HEK293T (cell line): ENCODE measurements at regions not wholly inside any gene's neighbourhood (a gene's known extent, or its start where the extent isn't known, plus 50 kb on each side); places are given as distances from the start of the nearest gene placed in this dataset.

Experiments
- CTCF ChIA-PET: fragments of 350-600 bp; formaldehyde crosslinking; extraction: SDS; loops from one replicate; lab custom pipeline; 2021; ENCODE audit warnings: antibody characterized with exemption, inconsistent platforms; lab: Yijun Ruan, JAX
- POLR2A ChIA-PET: fragments of 350-600 bp; formaldehyde crosslinking; extraction: SDS; loops from one replicate; lab custom pipeline; 2020; ENCODE audit warnings: antibody characterized with exemption, inconsistent platforms; lab: Yijun Ruan, JAX
- DNase-seq: peaks from one replicate; pipeline ENCODE4 v3.0.0; 2012; ENCODE audit warnings: mixed read lengths; ENCODE audit errors: extremely low spot score
- ARNT ChIP-seq: fragments of 450-650 bp; IDR thresholded peaks from 2 replicates; pipeline ENCODE4 v1.6.1; 2017; ENCODE audit warnings: mild to moderate bottlenecking
- BHLHE40 ChIP-seq: fragments of 450-650 bp; IDR thresholded peaks from 2 replicates; pipeline ENCODE4 v1.6.1; 2016; ENCODE audit warnings: mild to moderate bottlenecking, moderate library complexity, borderline replicate concordance
- CTBP1 ChIP-seq: fragments of 450-650 bp; IDR thresholded peaks from 2 replicates; pipeline ENCODE4 v1.6.1; 2016; ENCODE audit warnings: borderline replicate concordance
- ELF4 ChIP-seq: fragments of 450-650 bp; IDR thresholded peaks from 2 replicates; pipeline ENCODE4 v1.6.1; 2017; ENCODE audit warnings: antibody characterized with exemption
- FOXA1 ChIP-seq: fragments of 450-650 bp; IDR thresholded peaks from 2 replicates; pipeline ENCODE4 v1.6.1; 2016; ENCODE audit warnings: mild to moderate bottlenecking
- FOXK2 ChIP-seq: fragments of 450-650 bp; IDR thresholded peaks from 2 replicates; pipeline ENCODE4 v1.6.1; 2016; ENCODE audit warnings: mild to moderate bottlenecking
- FOXM1 ChIP-seq: fragments of 450-650 bp; IDR thresholded peaks from 2 replicates; pipeline ENCODE4 v1.6.1; 2017; ENCODE audit warnings: mild to moderate bottlenecking, borderline replicate concordance
- HDGF ChIP-seq: fragments of 450-650 bp; IDR thresholded peaks from 2 replicates; pipeline ENCODE4 v1.6.1; 2017; ENCODE audit warnings: antibody characterized with exemption, borderline replicate concordance
- L3MBTL2 ChIP-seq: fragments of 450-650 bp; conservative IDR thresholded peaks from 2 replicates; pipeline ENCODE4 v1.6.1; 2016; ENCODE audit warnings: mild to moderate bottlenecking
- LEF1 ChIP-seq: fragments of 450-650 bp; IDR thresholded peaks from 2 replicates; pipeline ENCODE4 v1.6.1; 2017; ENCODE audit warnings: mild to moderate bottlenecking, borderline replicate concordance
- NFRKB ChIP-seq: fragments of 450-650 bp; IDR thresholded peaks from 2 replicates; pipeline ENCODE4 v1.6.1; 2016; ENCODE audit warnings: mild to moderate bottlenecking, moderate library complexity
- PKNOX1 ChIP-seq: fragments of 450-650 bp; IDR thresholded peaks from 2 replicates; pipeline ENCODE4 v1.6.1; 2016
- SP1 ChIP-seq: fragments of 450-650 bp; IDR thresholded peaks from 2 replicates; pipeline ENCODE4 v1.6.1; 2017
- SUZ12 ChIP-seq: fragments of 450-650 bp; IDR thresholded peaks from 2 replicates; pipeline ENCODE4 v1.6.1; 2016; ENCODE audit warnings: mild to moderate bottlenecking
- TARDBP ChIP-seq: fragments of 450-650 bp; IDR thresholded peaks from 2 replicates; pipeline ENCODE4 v1.6.1; 2016
- ZNF384 ChIP-seq: fragments of 450-650 bp; IDR thresholded peaks from 2 replicates; pipeline ENCODE4 v1.6.1; 2016

DNA sequence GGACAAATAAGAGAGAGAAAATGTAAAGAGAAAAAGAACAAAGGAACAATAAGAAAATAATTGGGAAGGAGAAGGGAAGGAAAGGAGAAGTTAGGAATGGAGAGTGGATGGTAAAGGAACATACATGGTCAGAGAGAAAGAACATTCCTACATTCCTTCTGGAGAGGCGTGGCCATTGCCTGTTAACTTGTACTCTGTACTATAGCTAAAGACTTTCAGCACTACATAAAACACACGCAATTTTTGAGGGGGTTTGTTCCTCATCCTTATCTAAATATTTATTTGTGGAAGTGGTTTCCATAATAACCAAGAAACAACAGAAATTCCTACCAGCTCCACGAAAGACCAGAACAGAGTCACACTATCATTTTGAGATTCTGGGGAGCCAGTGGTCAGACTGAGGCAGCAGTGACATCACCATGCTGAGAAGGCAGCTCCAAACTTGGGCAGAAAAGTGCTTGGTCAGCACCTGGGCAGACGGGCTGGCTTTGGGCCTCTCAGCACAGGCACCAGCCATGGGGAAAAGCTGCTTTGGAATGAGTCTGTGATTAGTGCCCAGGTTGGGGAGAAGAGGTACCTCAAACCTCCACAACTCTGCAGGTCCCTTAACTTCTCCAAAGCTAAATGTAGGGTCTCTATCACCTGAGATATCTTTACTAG, 125.9 kb upstream of the NTF3 start:
- DNase-seq, result no peak
- CTCF ChIA-PET, result no interaction called here
- no peak for TF ChIP-seq LEF1
- TF ChIP-seq HDGF, result no peak
- TF ChIP-seq SUZ12, result no peak
- no peak for TF ChIP-seq FOXK2
- POLR2A ChIA-PET, result no interaction called here

DNA sequence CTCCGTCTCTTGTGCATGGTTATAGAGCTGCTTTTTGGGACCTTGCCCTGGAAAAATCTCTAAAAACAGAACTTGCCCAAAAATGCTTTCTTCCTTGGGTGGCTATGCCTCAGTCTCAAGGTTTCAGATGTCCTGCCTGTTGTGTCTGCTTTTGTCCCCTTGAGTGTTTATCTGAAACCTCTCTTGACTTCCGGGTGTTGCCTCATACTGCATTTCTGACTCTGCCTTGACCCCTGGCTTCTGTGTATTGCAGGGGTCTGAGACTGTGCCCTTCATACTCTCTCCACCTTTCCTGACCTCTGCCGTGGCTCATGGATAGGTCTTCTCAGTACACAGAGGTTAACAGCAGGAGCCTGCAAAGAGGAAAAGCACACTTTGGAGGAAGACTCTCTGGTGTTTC, 124.8 kb upstream of the NTF3 start:
- ChIA-PET POLR2A (no interaction called here), CTCF (no interaction called here)
- TF ChIP-seq ELF4, result no peak
- TF ChIP-seq ARNT, result no peak
- TF ChIP-seq SP1, result no peak
- no peak for TF ChIP-seq BHLHE40
- no peak for TF ChIP-seq CTBP1
- TF ChIP-seq SUZ12, result no peak
- TF ChIP-seq ZNF384, result no peak
- no peak for TF ChIP-seq FOXA1
- DNase-seq, result no peak

- TF ChIP-seq FOXM1 (no peak), SUZ12 (no peak), FOXK2 (no peak), FOXA1 (no peak)
- CTCF ChIA-PET, result no interaction called here
- no peak for DNase-seq
- POLR2A ChIA-PET, result no interaction called here
Measured at GRCh38 chr12:5308216-5308615, 123.7 kb upstream of the NTF3 start.

- no peak for TF ChIP-seq LEF1
- no peak for TF ChIP-seq FOXK2
- no peak for TF ChIP-seq TARDBP
- no peak for TF ChIP-seq NFRKB
- no peak for TF ChIP-seq L3MBTL2
- no peak for TF ChIP-seq ZNF384
- TF ChIP-seq BHLHE40, result no peak
- TF ChIP-seq PKNOX1, result no peak
- TF ChIP-seq SUZ12, result no peak
- no peak for TF ChIP-seq FOXA1
- no peak for TF ChIP-seq SP1
- TF ChIP-seq FOXM1, result no peak
- no peak for TF ChIP-seq ARNT
- TF ChIP-seq CTBP1, result no peak
- no peak for DNase-seq
- CTCF ChIA-PET, result no interaction called here
- POLR2A ChIA-PET, result no interaction called here
Measured at GRCh38 chr12:5308996-5309395, 122.9 kb upstream of the NTF3 start.

DNA sequence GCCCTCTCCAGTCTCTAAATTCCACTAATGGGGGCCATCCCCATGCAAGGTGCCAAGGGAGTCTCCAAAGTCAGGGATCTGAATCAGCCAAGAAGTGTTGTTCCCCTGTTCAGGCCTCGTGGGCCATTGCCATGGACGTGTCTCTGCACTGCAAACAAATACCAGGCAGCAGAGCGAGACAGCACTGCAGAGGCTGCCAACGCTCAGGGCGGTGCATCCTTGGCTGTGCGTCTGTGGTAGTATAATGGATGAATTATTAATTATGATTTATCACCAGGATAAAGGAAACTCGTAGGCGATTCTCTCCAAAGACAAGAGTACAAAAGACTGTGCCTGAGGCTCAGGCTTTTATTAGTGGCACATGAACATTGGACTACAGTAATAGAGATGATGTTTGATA, 122.3 kb upstream of the NTF3 start:
- no peak for DNase-seq
- no peak for TF ChIP-seq PKNOX1
- TF ChIP-seq SUZ12, result no peak
- TF ChIP-seq ELF4, result no peak
- TF ChIP-seq TARDBP, result no peak
- no peak for TF ChIP-seq ZNF384
- no peak for TF ChIP-seq FOXM1
- POLR2A ChIA-PET, result no interaction called here
- CTCF ChIA-PET, result no interaction called here

- TF ChIP-seq TARDBP, result no peak
- no peak for TF ChIP-seq SUZ12
- no peak for TF ChIP-seq FOXA1
- no peak for TF ChIP-seq CTBP1
- no peak for TF ChIP-seq LEF1
- no peak for TF ChIP-seq HDGF
- TF ChIP-seq BHLHE40, result no peak
- TF ChIP-seq FOXK2, result no peak
- no peak for TF ChIP-seq L3MBTL2
- no peak for TF ChIP-seq FOXM1
- TF ChIP-seq ELF4, result no peak
- TF ChIP-seq SP1, result no peak
- no peak for TF ChIP-seq ARNT
- no peak for DNase-seq
- CTCF ChIA-PET, result no interaction called here
- POLR2A ChIA-PET, result no interaction called here
Measured at GRCh38 chr12:5310151-5310550, 121.8 kb upstream of the NTF3 start.

DNA sequence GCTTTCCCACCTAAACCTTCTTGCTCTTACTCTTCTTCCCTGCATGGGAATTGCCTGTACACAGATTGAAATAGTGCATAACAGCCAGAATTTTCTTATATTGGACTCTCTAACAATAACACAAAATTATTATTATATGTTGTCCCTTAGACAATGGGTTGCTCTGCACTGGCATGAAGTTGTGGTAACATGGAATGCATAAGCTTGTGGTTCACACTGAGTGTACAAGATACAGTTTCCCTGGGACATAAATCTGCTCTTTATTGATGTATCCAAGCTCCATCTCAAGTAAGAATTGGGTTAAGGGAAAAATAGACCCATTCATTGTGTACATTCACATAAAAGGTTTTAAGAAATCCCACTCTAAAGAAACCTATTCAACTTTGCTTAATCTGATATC, 114.4 kb upstream of the NTF3 start:
- ChIA-PET POLR2A (no interaction called here), CTCF (no interaction called here)
- TF ChIP-seq SUZ12 (no peak), FOXK2 (no peak), CTBP1 (no peak), LEF1 (no peak), FOXA1 (no peak), ARNT (no peak), NFRKB (no peak), HDGF (no peak), SP1 (no peak), ELF4 (no peak)
- DNase-seq, result no peak

- POLR2A ChIA-PET, result no interaction called here
- CTCF ChIA-PET, result no interaction called here
- no peak for DNase-seq
- no peak for TF ChIP-seq HDGF
- TF ChIP-seq TARDBP, result no peak
- no peak for TF ChIP-seq FOXA1
- no peak for TF ChIP-seq L3MBTL2
- TF ChIP-seq BHLHE40, result no peak
- TF ChIP-seq SP1, result no peak
- TF ChIP-seq SUZ12, result no peak
- TF ChIP-seq LEF1, result no peak
- no peak for TF ChIP-seq ARNT
- TF ChIP-seq FOXM1, result no peak
Measured at GRCh38 chr12:5318874-5319273, 113.0 kb upstream of the NTF3 start.
